HT1080 (cell line): ENCODE measurements at regions not wholly inside any gene's neighbourhood (a gene's known extent, or its start where the extent isn't known, plus 50 kb on each side); places are given as distances from the start of the nearest gene placed in this dataset.

Experiments
- DNase-seq: peaks from one replicate; pipeline ENCODE4 v3.0.0-alpha.2; 2015; ENCODE audit warnings: low read depth

- no peak for DNase-seq
These were observed 137.9 kb upstream of the VRK2 start for GRCh38 chr2:57908736-57909161.

DNA sequence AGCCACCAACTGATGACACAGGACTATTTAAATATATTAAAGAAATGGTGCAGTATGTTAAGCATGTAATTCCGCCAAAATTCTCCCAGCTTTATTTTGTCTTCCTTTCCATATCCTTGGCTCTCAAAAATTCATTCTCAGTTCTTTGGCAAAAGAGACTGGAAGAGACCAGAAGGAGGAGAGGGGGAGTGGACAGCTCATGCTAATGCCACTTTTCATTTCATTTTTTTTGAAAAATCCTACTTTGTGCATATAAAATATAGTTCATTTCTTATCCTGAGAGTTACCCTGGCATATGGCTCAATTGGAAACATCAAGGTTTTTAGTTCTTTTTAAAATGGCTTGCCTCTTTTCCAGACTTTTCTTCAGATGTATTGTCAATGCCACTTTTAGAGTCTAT lies 128.5 kb upstream of the VRK2 start:
- DNase-seq, result no peak

GRCh38 chr2:57920342-57920939 lies 126.2 kb upstream of the VRK2 start:
- DNase-seq, result no peak

DNA sequence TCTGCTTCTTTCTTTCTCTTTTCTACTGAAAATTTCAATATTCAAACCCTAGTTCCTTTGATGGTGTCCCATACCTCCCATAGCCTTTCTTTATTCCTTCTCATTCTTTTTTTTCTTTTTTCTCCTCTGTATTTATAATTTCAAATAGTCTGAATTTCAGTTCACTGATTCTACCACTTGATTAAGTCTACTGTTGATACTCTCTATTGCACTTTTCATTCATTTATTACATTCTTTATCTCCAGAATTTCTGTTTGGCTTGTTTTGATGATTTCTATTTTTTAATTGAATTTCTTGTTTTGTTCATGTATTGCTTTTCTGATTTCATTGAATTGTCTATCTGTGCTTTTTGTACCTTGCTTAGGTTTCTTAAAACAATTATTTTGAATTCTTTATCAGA lies 111.9 kb upstream of the VRK2 start:
- DNase-seq, result no peak

DNA sequence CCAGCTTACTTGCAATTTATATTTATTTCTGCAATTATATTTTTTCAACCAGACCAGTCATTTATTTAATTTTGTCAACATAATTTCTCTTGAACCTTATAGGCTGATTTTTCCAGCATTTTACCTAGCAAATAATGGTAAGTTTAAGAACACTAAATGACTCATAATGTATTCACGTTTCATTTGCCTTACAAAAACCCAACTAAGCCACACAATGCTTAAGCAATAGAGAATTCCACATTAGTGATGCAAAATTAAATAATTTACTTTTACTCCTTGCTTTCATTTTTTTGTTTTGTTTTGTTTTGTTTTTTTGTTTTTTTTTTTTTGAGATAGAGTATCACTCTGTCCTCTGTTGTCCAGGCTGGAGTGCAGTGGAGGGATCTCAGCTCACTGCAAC lies 110.4 kb upstream of the VRK2 start:
- peak; percentile 1 for DNase-seq

DNA sequence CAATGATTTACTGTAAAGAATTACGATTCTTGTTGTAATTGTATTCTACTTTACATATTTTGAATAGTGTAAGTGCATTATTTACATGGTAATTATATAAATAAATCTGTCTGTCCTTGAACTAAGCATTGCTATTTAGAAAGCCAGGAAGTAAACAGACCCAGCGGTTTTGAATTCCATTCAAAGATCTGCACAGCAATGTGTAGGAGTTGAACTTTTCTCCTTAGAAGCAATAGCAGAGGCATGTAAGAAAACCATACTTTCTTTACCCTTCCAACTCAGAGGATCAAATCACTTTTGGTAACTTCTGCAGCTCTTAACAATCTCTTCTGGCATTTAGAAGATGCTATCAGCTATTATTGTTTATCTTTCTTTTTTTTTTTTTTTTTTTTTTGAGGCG lies 109.2 kb upstream of the VRK2 start:
- DNase-seq, result no peak

- no peak for DNase-seq
These were observed 104.8 kb upstream of the VRK2 start for GRCh38 chr2:57941816-57942215.

DNA sequence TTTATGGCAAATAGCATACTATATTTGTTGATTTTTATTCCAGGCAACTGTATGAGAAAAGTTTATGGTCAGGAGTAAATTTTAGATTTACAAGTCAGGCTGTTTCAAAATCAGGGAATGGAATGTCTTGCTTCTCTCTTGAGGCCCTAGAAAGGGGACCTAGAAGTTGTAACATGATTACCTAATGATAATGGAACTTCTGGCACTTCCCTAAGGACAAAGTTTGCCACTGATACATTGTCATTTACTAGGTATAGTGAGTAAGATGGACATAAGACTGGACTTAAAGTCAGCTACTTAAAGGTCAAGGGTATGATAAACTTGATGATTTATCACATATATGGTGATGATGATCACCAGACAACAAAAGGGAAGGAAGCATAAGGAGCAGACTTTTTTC lies 103.3 kb upstream of the VRK2 start:
- no peak for DNase-seq

DNA sequence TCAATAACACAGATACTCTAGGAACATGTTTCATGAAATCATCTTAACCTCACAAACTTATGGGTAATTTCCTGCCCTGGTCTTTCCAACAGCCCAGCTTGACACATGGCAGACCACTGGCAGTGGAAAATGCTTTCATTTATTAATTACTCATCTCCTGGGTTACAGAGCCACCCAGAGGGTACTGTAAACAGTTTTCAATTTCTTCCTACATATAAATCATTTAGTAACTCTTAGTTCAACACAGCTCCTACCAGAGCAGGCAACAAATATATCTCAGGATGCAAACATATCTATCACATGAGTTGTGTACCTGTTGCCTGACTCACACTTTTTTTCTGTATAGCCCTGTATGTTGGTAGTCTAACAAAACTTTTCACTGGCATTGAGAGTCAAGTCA lies 99.2 kb upstream of the VRK2 start:
- DNase-seq, result peak; percentile 5

GRCh38 chr2:57954020-57954419 lies 92.6 kb upstream of the VRK2 start:
- DNase-seq, result no peak

GRCh38 chr2:57957238-57957637 lies 89.4 kb upstream of the VRK2 start:
- DNase-seq, result no peak

DNA sequence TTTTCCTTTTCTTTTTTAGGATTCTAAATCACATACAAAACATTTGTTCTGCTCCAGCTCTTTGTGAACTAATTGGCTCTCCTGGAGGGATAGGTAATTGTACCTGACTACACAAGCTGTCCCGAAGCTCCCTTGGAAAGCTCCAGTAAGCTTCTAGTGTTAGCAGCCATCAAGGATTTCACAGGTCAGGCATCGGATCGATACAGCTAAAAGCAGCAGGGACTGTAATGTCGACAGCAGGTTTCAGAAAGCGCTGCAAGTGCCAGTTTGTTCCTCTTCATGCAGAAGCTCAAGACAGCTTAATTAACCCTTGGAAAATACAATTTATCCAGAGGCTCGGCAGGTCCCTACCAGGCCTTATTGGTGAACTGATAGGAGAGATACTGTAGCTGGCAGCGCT lies 87.2 kb upstream of the VRK2 start:
- DNase-seq, result no peak

GRCh38 chr2:57962861-57963260 lies 83.7 kb upstream of the VRK2 start:
- no peak for DNase-seq

GRCh38 chr2:57965219-57965618 lies 81.4 kb upstream of the VRK2 start:
- DNase-seq, result no peak

- peak; percentile 37 for DNase-seq
These were observed 80.6 kb upstream of the VRK2 start for GRCh38 chr2:57965961-57966360.

GRCh38 chr2:57973621-57974186 lies 72.9 kb upstream of the VRK2 start:
- no peak for DNase-seq

GRCh38 chr2:57979158-57979557 lies 67.4 kb upstream of the VRK2 start:
- DNase-seq, result no peak

- peak; percentile 87 for DNase-seq
These were observed 65.4 kb upstream of the VRK2 start for GRCh38 chr2:57981083-57981768.

- DNase-seq, result peak; percentile 47
These were observed 58.6 kb upstream of the VRK2 start for GRCh38 chr2:57987835-57988573.

DNA sequence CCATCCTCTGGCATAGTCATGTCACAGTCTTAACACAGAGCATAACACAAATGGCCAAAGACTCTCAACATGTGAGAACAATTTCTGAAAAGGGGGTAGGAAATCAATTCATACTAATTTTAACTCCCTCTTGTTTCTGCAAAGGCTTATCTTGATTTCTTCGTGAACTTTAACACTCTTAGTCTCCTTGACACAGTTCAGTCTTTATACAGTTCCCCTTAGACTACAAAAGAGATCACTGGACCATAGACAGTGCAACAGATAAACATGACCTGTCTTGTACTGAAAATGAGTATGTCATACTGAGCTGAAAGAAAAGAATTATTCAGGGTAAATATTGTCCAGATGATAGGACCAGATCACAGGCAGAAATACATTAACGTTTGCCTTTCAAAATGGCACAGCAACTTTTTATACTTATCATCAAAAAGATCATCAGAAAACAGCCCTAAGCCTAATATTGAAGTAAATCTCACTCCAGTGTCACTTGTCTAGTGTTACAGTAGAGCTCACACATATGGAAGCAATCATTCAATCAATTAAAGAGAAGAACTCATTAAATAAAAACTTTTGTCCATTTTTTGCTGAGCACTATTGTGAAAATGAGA lies 56.4 kb upstream of the VRK2 start:
- no peak for DNase-seq
